RWPE1 (cell line): ENCODE measurements at regions not wholly inside any gene's neighbourhood (a gene's known extent, or its start where the extent isn't known, plus 50 kb on each side); places are given as distances from the start of the nearest gene placed in this dataset.

Source experiments
- CTCF ChIA-PET: fragments of 350-600 bp; sonication (Branson Sonifier 250); formaldehyde crosslinking; extraction: SDS; loops from one replicate; lab custom pipeline; 2021; lab: Yijun Ruan, JAX
- POLR2A ChIA-PET: fragments of 400-600 bp; formaldehyde crosslinking; extraction: SDS; loops from one replicate; lab custom pipeline; 2020; ENCODE audit warnings: antibody characterized with exemption; ENCODE audit not compliant: low non-redundant PET; lab: Yijun Ruan, JAX
- DNase-seq: peaks from one replicate; pipeline ENCODE4 v3.0.0; 2012; ENCODE audit warnings: low spot score
- H3K27ac ChIP-seq: fragments of 450-650 bp; 2 replicates; pipeline ENCODE4 v1.5.1; 2017
- CTCF ChIP-seq: fragments of 450-650 bp; conservative IDR thresholded peaks from 2 replicates; pipeline ENCODE4 v1.5.1; 2017; ENCODE audit warnings: low read depth, mild to moderate bottlenecking

GRCh38 chr6:102387326-102388033, 994.0 kb downstream of the GRIK2 start:
- CTCF ChIA-PET, result no interaction called here
- peak; percentile 33 for DNase-seq
- no peak for TF ChIP-seq CTCF
- POLR2A ChIA-PET, result no interaction called here
- H3K27ac ChIP-seq, result no peak overlapping the region

GRCh38 chr6:102381203-102381602, 987.7 kb downstream of the GRIK2 start:
- ChIA-PET POLR2A (no interaction called here), CTCF (no interaction called here)
- H3K27ac ChIP-seq, result no peak overlapping the region
- DNase-seq, result peak; percentile 12
- TF ChIP-seq CTCF, result no peak

- no peak for DNase-seq
- POLR2A ChIA-PET, result no interaction called here
- H3K27ac ChIP-seq, result no peak overlapping the region
- CTCF ChIA-PET, result interaction anchor here (0.7 kb wide), 1 partner anchor 513 kb away, joined by 4 read pairs; no protein-coding TSS in a partner anchor
- TF ChIP-seq CTCF, result no peak
Observed at GRCh38 chr6:102356170-102356569, 962.7 kb downstream of the GRIK2 start.

GRCh38 chr6:102355578-102355977, 962.1 kb downstream of the GRIK2 start:
- ChIA-PET POLR2A (no interaction called here), CTCF (interaction anchor here (0.7 kb wide), 1 partner anchor 514 kb away, joined by 4 read pairs; no protein-coding TSS in a partner anchor)
- no peak for TF ChIP-seq CTCF
- no peak for DNase-seq
- no peak overlapping the region for H3K27ac ChIP-seq

- no peak for DNase-seq
- POLR2A ChIA-PET, result no interaction called here
- CTCF ChIA-PET, result no interaction called here
- no peak overlapping the region for H3K27ac ChIP-seq
- TF ChIP-seq CTCF, result no peak
Observed at GRCh38 chr6:102352552-102352951, 959.0 kb downstream of the GRIK2 start.

GRCh38 chr6:102344769-102345168, 951.3 kb downstream of the GRIK2 start:
- CTCF ChIA-PET, result no interaction called here
- no peak overlapping the region for H3K27ac ChIP-seq
- POLR2A ChIA-PET, result no interaction called here
- no peak for DNase-seq
- no peak for TF ChIP-seq CTCF
